AG04450 (cell line): ENCODE measurements at regions not wholly inside any gene's neighbourhood (a gene's known extent, or its start where the extent isn't known, plus 50 kb on each side); places are given as distances from the start of the nearest gene placed in this dataset.
"Not testable (repeated sequence)": the region's sequence is repeated elsewhere in the genome, so short reads cannot be mapped to it uniquely, and the experiment has no call there.

Experiments
- CTCF ChIA-PET: fragments of 300-600, 350-600 bp; formaldehyde crosslinking; extraction: SDS; loops from one replicate; lab custom pipeline; 2022; ENCODE audit warnings: antibody characterized with exemption, inconsistent platforms; lab: Charles Lee
- POLR2A ChIA-PET: fragments of 350-600 bp; formaldehyde crosslinking; extraction: SDS; loops from one replicate; lab custom pipeline; 2021; ENCODE audit warnings: antibody characterized with exemption, inconsistent platforms; lab: Yijun Ruan, JAX
- DNase-seq: peaks from one replicate; pipeline ENCODE4 v3.0.0-alpha.2; 2011; ENCODE audit warnings: low read depth, low spot score
- H3K27ac ChIP-seq: one replicate; pipeline ENCODE4 v1.5.1; 2012; ENCODE audit warnings: low read depth, low read length, control low read depth
- H3K27me3 ChIP-seq: one replicate; pipeline ENCODE4 v1.6.0; 2012; ENCODE audit warnings: low read length; ENCODE audit not compliant: control insufficient read depth, insufficient read depth
- H3K4me3 ChIP-seq: 2 replicates; pipeline ENCODE4 v1.5.1; 2011; ENCODE audit warnings: mild to moderate bottlenecking, low read depth, low read length, control low read depth
- H3K9me3 ChIP-seq: 2 replicates; pipeline ENCODE4 v1.5.1; 2012; ENCODE audit warnings: low read length; ENCODE audit not compliant: control insufficient read depth, insufficient read depth
- TF ChIP-seq, protein P1 (sequence below): IDR thresholded peaks from 2 replicates; pipeline ENCODE4 v1.5.1; 2011; ENCODE audit warnings: low read depth, low read length, control low read depth, inconsistent platforms

DNA sequence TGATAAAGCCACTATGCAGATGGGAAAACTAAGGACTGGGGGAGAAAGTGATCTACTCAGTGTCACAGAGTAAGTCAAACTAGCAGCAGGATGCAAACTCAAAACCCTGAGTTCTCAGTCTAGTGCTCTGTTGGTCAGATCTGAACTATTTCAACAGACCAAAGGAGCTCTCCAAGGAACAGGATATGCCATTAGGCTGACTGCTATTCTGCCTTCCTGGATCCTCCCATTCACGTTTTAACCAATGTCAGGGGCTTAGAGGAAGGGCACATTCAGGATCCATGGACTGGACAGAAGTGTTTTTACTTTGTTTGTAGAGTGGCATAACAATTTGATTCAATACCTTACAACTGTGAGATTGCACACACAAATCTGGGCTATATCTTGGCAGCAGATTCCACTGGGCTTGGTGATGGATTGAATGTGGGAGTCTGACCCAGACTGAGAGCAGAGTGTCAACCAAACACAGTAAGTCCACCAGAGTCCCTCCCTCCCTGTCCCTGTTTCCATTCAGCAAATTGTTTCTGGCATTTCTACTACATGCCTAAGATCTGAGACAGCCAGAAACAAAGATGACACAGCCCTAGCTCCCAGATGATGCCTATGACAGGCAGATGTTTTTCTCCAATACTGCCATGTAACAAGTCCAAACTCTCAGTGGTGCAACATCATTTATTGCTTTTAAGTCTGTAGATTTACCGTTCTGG is 337.8 kb upstream of the CDH5 start:
- DNase-seq, result peak; percentile 42
- Histone ChIP-seq H3K9me3 (peaks cover 8% of the 10 kb centered on the region; the same call in 1 of the 2 replicates), H3K27ac (peak overlapping the region; percentile 63), H3K27me3 (no peaks in the 10 kb centered on the region), H3K4me3 (no peak overlapping the region)
- ChIA-PET POLR2A (interaction anchor here (1.6 kb wide), 1 partner anchor 124 kb away, joined by 4 read pairs; no protein-coding TSS in a partner anchor), CTCF (no interaction called here)
- TF ChIP-seq, protein P1, sequence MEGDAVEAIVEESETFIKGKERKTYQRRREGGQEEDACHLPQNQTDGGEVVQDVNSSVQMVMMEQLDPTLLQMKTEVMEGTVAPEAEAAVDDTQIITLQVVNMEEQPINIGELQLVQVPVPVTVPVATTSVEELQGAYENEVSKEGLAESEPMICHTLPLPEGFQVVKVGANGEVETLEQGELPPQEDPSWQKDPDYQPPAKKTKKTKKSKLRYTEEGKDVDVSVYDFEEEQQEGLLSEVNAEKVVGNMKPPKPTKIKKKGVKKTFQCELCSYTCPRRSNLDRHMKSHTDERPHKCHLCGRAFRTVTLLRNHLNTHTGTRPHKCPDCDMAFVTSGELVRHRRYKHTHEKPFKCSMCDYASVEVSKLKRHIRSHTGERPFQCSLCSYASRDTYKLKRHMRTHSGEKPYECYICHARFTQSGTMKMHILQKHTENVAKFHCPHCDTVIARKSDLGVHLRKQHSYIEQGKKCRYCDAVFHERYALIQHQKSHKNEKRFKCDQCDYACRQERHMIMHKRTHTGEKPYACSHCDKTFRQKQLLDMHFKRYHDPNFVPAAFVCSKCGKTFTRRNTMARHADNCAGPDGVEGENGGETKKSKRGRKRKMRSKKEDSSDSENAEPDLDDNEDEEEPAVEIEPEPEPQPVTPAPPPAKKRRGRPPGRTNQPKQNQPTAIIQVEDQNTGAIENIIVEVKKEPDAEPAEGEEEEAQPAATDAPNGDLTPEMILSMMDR, result no peak

DNA sequence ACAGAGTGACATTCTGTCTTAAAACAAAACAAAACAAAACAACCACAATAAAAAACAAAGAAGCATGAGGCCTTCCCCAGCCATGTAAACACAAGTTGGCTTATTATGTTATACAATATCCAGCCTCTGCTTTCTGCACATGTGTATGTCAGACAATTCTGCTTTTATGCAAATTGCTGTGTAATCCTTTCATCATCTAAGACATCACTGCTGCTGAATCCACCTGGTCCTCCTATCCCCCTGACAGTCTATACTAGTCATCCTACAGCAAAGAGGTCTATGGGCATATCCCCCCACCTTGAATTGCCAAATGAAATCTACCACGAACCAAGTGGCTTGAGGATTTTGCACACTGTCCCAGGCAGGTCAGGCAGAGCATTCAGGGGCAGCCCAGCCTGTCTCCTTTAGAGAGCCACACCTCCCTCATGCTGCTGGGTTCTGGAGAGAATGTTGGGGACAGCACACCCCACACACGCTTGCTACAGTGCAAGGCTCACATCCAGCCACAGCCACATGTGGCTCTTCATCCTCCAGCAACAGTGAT is 339.6 kb upstream of the CDH5 start:
- peaks cover 8% of the 10 kb centered on the region; the same call in 1 of the 2 replicates for H3K9me3 ChIP-seq
- TF ChIP-seq, protein P1, result no peak
- POLR2A ChIA-PET, result no interaction called here
- no peak overlapping the region for H3K27ac ChIP-seq
- no peaks in the 10 kb centered on the region for H3K27me3 ChIP-seq
- no peak for DNase-seq
- CTCF ChIA-PET, result no interaction called here
- no peak overlapping the region for H3K4me3 ChIP-seq

DNA sequence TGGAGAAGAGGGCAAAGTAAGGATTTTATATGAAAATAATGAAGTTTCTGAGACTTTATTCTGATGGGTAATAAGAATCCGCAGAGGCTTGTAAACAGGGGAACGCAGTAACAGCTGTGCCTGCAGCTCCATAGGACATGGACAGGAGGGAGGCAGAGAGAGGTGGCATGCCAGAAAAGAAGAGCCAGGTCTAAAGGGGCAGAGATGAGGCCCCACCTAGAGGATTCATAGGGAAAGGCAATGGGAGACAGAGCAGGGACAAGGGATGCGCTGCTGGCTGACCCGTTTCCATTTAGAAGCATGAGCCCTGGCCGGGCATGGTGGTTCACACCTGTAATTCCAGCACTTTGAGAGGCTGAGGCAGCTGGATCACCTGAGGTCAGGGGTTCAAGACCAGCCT is 340.3 kb upstream of the CDH5 start:
- TF ChIP-seq, protein P1, result peak; percentile 41
- ChIA-PET CTCF (no interaction called here), POLR2A (no interaction called here)
- Histone ChIP-seq H3K27ac (no peak overlapping the region), H3K9me3 (peaks cover 8% of the 10 kb centered on the region; the same call in 1 of the 2 replicates), H3K27me3 (no peaks in the 10 kb centered on the region), H3K4me3 (no peak overlapping the region)
- DNase-seq, result no peak

DNA sequence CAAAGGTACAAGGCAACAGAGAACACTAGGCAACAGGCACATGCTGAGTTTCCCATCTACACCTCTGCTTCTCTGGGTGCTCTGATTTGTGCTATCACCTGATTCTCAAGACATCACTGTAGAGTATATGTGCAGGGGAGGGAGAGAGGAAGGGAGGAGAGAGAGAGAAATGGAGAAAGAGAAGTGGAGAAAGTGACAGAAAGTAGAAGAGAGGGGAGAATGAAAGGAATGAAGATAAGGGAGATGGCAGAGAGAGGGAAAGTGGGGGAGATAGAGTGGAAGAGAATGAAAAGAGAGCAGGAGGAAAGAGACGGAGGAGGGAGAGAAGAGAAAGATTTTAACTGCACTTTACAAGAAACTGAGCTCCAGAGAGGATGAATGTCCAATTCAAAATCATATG is 340.7 kb upstream of the CDH5 start:
- TF ChIP-seq, protein P1, result no peak
- CTCF ChIA-PET, result interaction anchor here (0.7 kb wide), 2 partner anchors 12 to 301 kb away, joined by 3 to 6 read pairs; no protein-coding TSS in a partner anchor
- POLR2A ChIA-PET, result no interaction called here

DNA sequence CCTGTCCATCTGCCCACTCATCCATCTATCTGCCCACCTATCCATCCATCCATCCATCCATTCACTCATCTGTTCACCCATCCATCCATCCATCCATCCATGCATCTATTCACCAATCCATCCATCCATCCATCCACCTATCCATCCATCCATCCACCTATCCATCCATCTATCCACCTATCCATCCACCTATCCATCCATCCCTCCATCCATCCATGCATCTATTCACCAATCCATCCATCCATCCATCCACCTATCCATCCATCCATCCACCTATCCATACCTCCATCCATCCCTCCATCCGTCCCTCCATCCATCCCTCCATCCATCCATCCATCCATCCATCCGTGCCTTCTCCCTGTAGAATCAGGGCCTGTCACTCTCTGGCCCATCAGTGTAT is 341.9 kb upstream of the CDH5 start:
- H3K9me3 ChIP-seq, DNase-seq, H3K27ac ChIP-seq, H3K27me3 ChIP-seq, H3K4me3 ChIP-seq, POLR2A ChIA-PET: not testable (repeated sequence)
- CTCF ChIA-PET, result interaction anchor here (1.2 kb wide), 1 partner anchor 17 kb away, joined by 3 read pairs; no protein-coding TSS in a partner anchor

More for the DNA sequence above, 340.7 kb upstream of the CDH5 start:
- Histone ChIP-seq H3K4me3 (no peak overlapping the region), H3K27me3 (no peaks in the 10 kb centered on the region), H3K9me3 (peaks cover 8% of the 10 kb centered on the region; the same call in 1 of the 2 replicates), H3K27ac (no peak overlapping the region)
- DNase-seq, result no peak
